Heart left ventricle (tissue), 16 donors: ENCODE measurements at regions not wholly inside any gene's neighbourhood (a gene's known extent, or its start where the extent isn't known, plus 50 kb on each side); places are given as distances from the start of the nearest gene placed in this dataset.

Source experiments
- ATAC-seq, 4 donors: fragments of 200-7000 bp; cut with Tn5 transposase; one replicate each; pipeline ENCODE4 v1.9.1; 2020 to 2022; ENCODE audit warnings: moderate library complexity in 4 of 4, mild to moderate bottlenecking in 3 of 4, moderate number of reproducible peaks in 1 of 4
- DNase-seq, 5 donors: peaks; one replicate each; pipeline ENCODE4 v3.0.0-alpha.2; 2020
- H3K27ac ChIP-seq, 12 donors: fragments of 200-600 bp; sonication (generic) in 4 of 12; one replicate each; pipeline versions ENCODE4 v1.5.0 to v1.8.0; 2016 to 2022; ENCODE audit warnings: mild to moderate bottlenecking in 2 of 12
- H3K27me3 ChIP-seq, 9 donors: fragments of 200-600 bp; sonication (generic) in 2 of 9; one replicate each; pipeline versions ENCODE4 v1.5.1 to v1.8.0; 2016 to 2022; ENCODE audit warnings: mild to moderate bottlenecking in 3 of 9
- H3K36me3 ChIP-seq, 9 donors: fragments of 200-600 bp; sonication (generic) in 2 of 9; one replicate each; pipeline versions ENCODE4 v1.5.0 to v1.8.0; 2018 to 2022; ENCODE audit warnings: mild to moderate bottlenecking in 2 of 9
- H3K4me1 ChIP-seq, 12 donors: fragments of 200-600 bp; sonication (generic) in 4 of 12; one replicate each; pipeline versions ENCODE4 v1.5.0 to v1.8.0; 2016 to 2022; ENCODE audit warnings: mild to moderate bottlenecking in 3 of 12
- H3K4me3 ChIP-seq, 12 donors: fragments of 200-600 bp; sonication (generic) in 4 of 12; one replicate each; pipeline versions ENCODE4 v1.5.0 to v1.8.0; 2017 to 2022; ENCODE audit warnings: mild to moderate bottlenecking in 9 of 12, moderate library complexity in 4 of 12
- H3K9me3 ChIP-seq, 12 donors: fragments of 200-600 bp; sonication (generic) in 4 of 12; one replicate each; pipeline versions ENCODE4 v1.5.0 to v1.8.0; 2016 to 2022; ENCODE audit warnings: mild to moderate bottlenecking in 1 of 12
- CTCF ChIP-seq, 12 donors: fragments of 200-600 bp; sonication (generic) in 4 of 12; IDR thresholded peaks; one replicate each; pipeline versions ENCODE4 v1.5.0 to v1.8.0; 2018 to 2022; ENCODE audit warnings: antibody characterized with exemption in 12 of 12, mild to moderate bottlenecking in 5 of 12
- POLR2A ChIP-seq, 2 donors: fragments of 450-650 bp; IDR thresholded peaks; one replicate each; pipeline ENCODE4 v1.6.1; 2017; ENCODE audit warnings: antibody characterized with exemption in 2 of 2, mild to moderate bottlenecking in 2 of 2, moderate library complexity in 2 of 2
- WGBS, 4 donors: extraction: QIAGEN DNeasy Blood & Tissue Kit in 2 of 4; methylation state at CpG; one replicate each; pipeline versions ENCODE4 v1.1.5 to v1.1.7; 2013 to 2018; 5-methylcytosine and 5-hydroxymethylcytosine counted together
- intact Hi-C, 10 donors: fragments of 100-400 bp; cut with DNase I; formaldehyde crosslinking; loops; one replicate each; pipeline versions ENCODE4 v1.11.1 to v1.14.2; 2022
- donor health status: ischemic (EF 13 %, LVEDD 7.1; RV severe dilation, severe dysfunction).
- donor health status: healthy with polysubstance abuse.
- donor health status: DM: no; HTN: yes; CAD: no.
- donor health status: DM: no; HTN: no; CAD: no.
- donor health status: ischemic (EF 25% LVEDD 6.9; RV normal size, moderate dysfunction).
- donor health status: ischemic (EF 25% LVEDD 5.7; RV mildly dilated, moderate dysfunction).
- donor health status: healthy.
- donor health status: DM: yes; HTN: yes; CAD: no.
- donor health status: ischemic (EF 35%, LVEDD 5.7; RV mildly dilated, moderate dysfunction).
- donor health status: nonischemic (EF 11% LVEDD 7.7; RV severe dilation, severe dysfunction).
- donor health status: DM: yes; HTN: yes; CAD: no.
- donor health status: PGD.
- donor health status: ischemic (EF 29% LVEDD 5.4; RV normal size, mild dysfunction).
- donor health status: nonischemic (EF 23%, LVEDD 6.1; RV moderate dilation, normal function).

GRCh38 chr4:160887668-160888067 lies 1276.1 kb downstream of the FSTL5 start:
- intact Hi-C loops, result no loop called here
- Histone ChIP-seq H3K4me3 (no peak overlapping the region), H3K27me3 (no peaks in the 10 kb centered on the region), H3K4me1 (no peaks in the 10 kb centered on the region), H3K36me3 (no peaks in the 10 kb centered on the region), H3K9me3 (peaks cover 0 to 14% (median 5%) of the 10 kb centered on the region in 12 donors), H3K27ac (no peak overlapping the region)
- ATAC-seq (no peak), DNase-seq (no peak)
- 81 to 95% (median 88%) methylated on average over 1 of the region's 1 CpG for WGBS, 4 donors
- TF ChIP-seq CTCF (IDR thresholded peaks at IDR 0.05), result no peak
- no peak for TF ChIP-seq POLR2A (IDR thresholded peaks at IDR 0.05)

GRCh38 chr4:160894128-160894527 lies 1269.7 kb downstream of the FSTL5 start:
- H3K9me3 ChIP-seq, result peaks cover 0 to 8% (median 0%) of the 10 kb centered on the region in 12 donors
- intact Hi-C loops, result no loop called here
- no peak for DNase-seq
- no peaks in the 10 kb centered on the region for H3K36me3 ChIP-seq
- H3K4me3 ChIP-seq, result no peak overlapping the region
- no peaks in the 10 kb centered on the region for H3K4me1 ChIP-seq
- 41 to 63% (median 51%) methylated on average over 2 of the region's 2 CpGs for WGBS, 4 donors
- no peaks in the 10 kb centered on the region for H3K27me3 ChIP-seq
- TF ChIP-seq CTCF (IDR thresholded peaks at IDR 0.05) (no peak), POLR2A (IDR thresholded peaks at IDR 0.05) (no peak)
- ATAC-seq, result no peak
- no peak overlapping the region for H3K27ac ChIP-seq

GRCh38 chr4:160894809-160895208 lies 1269.0 kb downstream of the FSTL5 start:
- no peak for TF ChIP-seq POLR2A (IDR thresholded peaks at IDR 0.05)
- no peak for TF ChIP-seq CTCF (IDR thresholded peaks at IDR 0.05)
- ATAC-seq (no peak), DNase-seq (no peak)
- Histone ChIP-seq H3K4me3 (no peak overlapping the region), H3K9me3 (peaks cover 0 to 8% (median 0%) of the 10 kb centered on the region in 12 donors), H3K27me3 (no peaks in the 10 kb centered on the region), H3K36me3 (no peaks in the 10 kb centered on the region), H3K4me1 (no peaks in the 10 kb centered on the region), H3K27ac (no peak overlapping the region)
- intact Hi-C loops, result no loop called here
- 54 to 90% (median 87%) methylated on average over 3 of the region's 3 CpGs for WGBS, 4 donors

- DNase-seq, result no peak
- Histone ChIP-seq H3K4me3 (no peak overlapping the region), H3K27me3 (no peaks in the 10 kb centered on the region), H3K27ac (no peak overlapping the region), H3K9me3 (peaks cover 0 to 3% (median 0%) of the 10 kb centered on the region in 12 donors), H3K4me1 (no peaks in the 10 kb centered on the region), H3K36me3 (no peaks in the 10 kb centered on the region)
- TF ChIP-seq CTCF (IDR thresholded peaks at IDR 0.05), result no peak
- no peak for TF ChIP-seq POLR2A (IDR thresholded peaks at IDR 0.05)
- no peak for ATAC-seq
- 79 to 94% (median 87%) methylated on average over 1 of the region's 1 CpG for WGBS, 4 donors
- intact Hi-C loops, result no loop called here
These were observed 1236.5 kb downstream of the FSTL5 start for GRCh38 chr4:160927311-160927710.
